GM19238 (cell line): ENCODE measurements at regions not wholly inside any gene's neighbourhood (a gene's known extent, or its start where the extent isn't known, plus 50 kb on each side); places are given as distances from the start of the nearest gene placed in this dataset.

ENCODE experiments used
- DNase-seq: peaks from one replicate; pipeline ENCODE4 v3.0.0; 2011; ENCODE audit warnings: low spot score; ENCODE audit not compliant: insufficient read length

DNA sequence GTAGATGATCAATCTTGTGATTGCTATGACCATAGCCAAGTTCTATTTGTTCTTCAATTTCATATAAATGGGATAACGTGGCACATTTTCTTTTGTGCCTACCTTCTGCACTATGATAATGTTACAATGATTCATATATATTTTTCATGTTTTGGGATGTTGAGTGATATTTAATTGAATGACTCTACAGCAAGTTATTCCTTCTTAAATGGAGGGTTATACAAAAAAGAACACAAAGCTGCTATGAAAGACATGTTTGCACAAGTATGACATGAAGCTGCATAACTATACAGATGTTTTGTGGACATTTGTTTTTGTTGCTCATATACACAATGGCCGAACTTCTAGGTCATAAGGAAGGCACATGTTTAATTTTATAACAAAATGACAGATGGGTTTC is 356.2 kb downstream of the CBLN2 start:
- no peak for DNase-seq

GRCh38 chr18:72181241-72181764 is 362.8 kb downstream of the CBLN2 start:
- no peak for DNase-seq

- no peak for DNase-seq
Measured at GRCh38 chr18:72180689-72181088, 363.5 kb downstream of the CBLN2 start.

DNA sequence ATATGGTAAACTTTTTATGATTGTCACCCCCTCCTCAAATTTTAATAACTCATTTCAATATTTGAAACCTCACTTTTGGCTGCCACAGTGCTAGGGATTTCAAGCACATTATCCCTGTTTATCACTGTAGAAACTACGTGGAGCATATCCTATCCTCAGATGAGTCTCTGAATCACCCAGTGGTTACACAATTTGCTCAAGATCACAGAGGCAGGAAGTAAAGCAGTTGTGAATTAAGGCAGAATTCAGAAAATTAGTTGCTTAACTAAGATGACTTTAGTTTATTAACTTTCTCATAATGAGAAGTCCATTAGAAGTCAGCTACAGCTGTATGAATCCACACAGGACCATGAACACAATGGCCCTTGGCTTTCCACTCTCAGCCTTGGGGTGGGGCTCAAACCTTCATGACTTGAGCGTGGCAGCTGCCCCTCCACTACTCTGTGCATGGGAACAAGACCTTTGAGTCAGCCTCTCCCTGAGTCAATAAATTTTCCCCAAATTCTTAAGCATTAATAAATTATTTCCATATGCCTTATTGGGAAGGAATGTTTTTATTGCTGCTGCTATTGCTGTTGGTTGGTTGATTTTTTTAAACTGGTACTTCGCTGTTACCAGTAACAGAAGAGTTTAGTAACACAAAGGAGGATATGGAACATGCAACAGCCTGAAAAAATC is 369.0 kb downstream of the CBLN2 start:
- DNase-seq = no peak

GRCh38 chr18:72171596-72171995 is 372.5 kb downstream of the CBLN2 start:
- DNase-seq = no peak

GRCh38 chr18:72161691-72162090 is 382.5 kb downstream of the CBLN2 start:
- DNase-seq = no peak

GRCh38 chr18:72160510-72161445 is 383.4 kb downstream of the CBLN2 start:
- DNase-seq = no peak

- DNase-seq = no peak
Measured at GRCh38 chr18:72155327-72155726, 388.8 kb downstream of the CBLN2 start.

GRCh38 chr18:72154926-72155325 is 389.2 kb downstream of the CBLN2 start:
- no peak for DNase-seq

- DNase-seq = no peak
Measured at GRCh38 chr18:72152935-72153334, 391.2 kb downstream of the CBLN2 start.

GRCh38 chr18:72147830-72148229 is 396.3 kb downstream of the CBLN2 start:
- DNase-seq = no peak

DNA sequence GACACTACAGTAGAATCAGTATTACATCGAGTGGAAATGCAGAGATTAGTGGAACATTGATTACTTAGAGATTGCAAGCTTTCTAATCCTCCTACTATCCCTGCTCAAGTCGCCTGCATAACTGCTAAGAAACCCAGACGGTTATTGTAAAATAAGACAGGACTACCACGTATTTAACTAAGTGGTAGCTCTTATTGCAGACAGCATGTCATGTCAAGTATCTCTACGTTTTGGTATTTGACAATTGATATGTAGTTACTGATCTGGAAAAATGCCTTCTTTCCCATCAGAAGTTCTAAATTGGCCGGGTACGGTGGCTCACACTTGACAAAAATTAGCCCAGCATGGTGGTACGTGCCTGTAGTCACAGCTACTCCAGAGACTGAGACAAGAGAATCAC is 404.1 kb downstream of the CBLN2 start:
- DNase-seq = no peak

DNA sequence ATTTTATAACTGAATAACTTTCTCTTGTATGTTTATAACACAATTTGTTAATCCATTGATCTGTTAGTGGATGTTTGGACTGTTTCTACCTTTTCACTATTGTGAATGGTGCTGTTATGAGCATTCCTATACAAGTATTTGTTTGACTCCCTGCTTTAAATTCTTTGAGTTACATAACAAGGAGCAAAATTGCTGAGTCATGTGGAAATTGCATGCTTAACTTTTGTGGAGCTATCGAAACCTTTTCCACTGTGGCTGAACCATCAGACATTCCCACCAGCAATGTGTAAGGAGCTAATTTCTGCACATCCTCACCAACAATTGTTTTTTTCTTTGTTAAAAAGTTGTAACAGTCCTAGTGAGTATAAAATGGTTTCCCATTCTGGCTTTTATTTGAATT is 415.5 kb downstream of the CBLN2 start:
- no peak for DNase-seq

DNA sequence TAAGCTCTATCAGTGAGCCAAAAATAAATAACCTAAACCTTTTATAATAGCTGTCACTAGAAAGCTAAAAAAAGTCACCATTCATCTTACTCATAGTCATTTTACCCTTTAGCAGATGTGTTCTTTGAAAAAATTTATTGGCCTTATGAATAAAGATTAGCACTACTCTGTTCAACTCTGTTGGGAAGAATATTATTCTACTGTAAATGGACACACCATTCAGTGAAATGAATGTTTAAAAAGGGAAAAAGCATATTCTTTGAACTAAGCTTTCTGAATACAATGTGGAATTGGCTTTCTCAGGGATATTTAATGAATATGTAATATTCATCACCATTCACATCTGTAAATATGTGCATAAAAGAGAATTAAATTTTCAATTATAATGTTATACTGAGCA is 422.0 kb downstream of the CBLN2 start:
- DNase-seq = no peak

DNA sequence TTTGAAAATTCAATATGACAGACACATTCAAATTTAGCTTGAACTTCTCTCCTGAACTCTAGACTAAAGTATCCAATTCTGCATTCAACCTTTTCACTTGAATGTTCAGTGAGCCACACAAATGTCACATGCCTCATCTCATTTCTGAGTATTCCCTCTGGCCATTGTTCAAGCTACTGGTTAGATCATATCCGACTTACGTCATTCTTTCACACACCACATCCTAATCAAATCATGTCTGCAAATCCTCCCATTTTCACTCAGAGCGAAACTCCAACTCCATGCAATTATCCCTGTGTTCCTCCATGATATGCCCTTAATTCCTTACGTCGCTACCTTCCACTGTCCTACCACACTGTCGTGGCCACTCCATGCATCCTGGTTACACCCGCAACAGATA is 425.1 kb downstream of the CBLN2 start:
- no peak for DNase-seq

DNA sequence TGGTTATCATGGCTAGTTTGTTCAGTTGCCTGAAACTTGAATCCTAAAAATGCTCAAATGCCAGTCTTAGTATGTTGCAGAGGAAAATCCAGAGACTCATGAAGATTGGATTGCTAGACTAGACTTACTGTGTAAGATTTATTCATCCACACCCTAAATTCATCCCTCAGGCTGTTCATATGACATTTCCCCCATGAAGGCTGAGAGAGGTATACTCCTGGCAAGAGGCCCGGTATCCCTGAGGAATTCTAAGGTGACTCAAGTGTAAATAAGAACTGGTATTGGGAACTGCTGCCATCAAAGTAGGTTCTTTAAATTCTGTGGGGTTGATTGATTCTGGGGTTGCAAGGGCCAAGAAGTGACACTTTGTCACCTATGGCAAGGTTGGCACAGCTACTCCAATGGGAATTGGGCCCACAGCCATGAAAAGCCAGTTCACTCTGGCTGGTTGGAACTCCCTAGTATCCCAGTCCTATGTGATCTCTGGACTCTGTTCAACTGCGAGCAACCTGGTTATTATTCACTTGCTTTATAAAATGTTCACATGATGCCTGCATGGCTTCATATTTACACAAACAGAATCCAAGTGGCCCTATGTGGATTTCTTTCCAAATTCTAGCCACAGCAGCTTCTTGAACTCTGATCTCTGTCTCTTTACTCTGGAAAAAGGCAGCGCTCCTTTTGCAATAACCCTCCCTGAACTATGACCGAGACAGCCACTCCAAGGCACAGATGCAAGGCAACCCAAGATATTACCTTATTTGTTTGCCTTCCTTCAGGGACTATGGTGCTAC is 429.1 kb downstream of the CBLN2 start:
- no peak for DNase-seq

DNA sequence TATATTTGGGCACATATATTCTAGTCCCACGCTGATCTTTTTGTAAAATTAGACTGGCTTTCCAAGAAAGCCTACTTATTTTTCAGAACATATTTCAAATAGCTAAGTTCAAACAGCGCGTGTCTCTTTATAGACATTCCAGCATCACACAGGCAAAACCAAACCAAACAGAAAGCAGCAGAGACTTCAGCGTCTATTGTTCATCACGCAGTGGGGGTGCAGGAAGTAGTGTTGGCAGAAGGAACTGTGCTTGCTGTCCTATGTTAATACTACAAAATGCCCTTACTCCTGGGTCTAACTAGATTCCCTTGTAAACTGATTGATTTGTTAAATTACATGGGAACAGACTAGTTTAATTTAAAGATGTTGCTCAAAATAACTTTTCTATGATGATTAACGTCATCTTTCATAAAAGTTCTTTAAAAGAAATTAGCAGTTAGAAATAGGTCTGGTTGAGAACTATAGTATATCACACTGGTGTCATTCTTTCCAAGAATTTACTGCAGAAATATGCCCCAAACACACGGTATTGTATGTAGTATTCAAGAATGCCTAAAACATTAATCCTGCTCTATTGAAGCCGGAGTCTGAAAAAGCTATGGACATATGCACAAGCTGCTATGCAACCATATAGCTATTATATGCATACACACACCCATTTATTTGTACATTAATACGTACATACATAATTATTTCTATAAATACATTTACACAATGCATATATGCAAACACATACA is 436.3 kb downstream of the CBLN2 start:
- DNase-seq = no peak

DNA sequence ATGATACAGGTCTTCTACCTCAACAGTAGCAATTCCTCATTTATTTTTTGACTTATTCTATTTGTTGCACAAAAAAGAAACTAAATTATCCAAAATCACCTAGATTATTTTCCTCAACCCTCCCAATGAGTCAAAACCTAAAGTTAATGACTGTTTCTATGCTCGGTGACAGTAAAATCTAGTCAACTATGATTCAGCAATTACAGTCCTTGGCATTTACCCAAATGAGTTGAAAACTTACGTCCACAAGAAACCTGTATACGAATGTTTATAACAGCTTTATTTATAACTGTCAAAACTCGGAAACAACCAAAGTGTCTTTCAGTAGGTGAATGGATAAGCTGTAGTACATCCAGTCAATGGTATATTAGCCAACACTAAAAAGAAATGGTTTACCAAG is 439.3 kb downstream of the CBLN2 start:
- DNase-seq = no peak

- no peak for DNase-seq
Measured at GRCh38 chr18:72102412-72102811, 441.7 kb downstream of the CBLN2 start.

GRCh38 chr18:72100465-72101004 is 443.6 kb downstream of the CBLN2 start:
- DNase-seq = no peak

GRCh38 chr18:72091369-72091768 is 452.8 kb downstream of the CBLN2 start:
- no peak for DNase-seq
